Stimulated activated CD4-positive, alpha-beta T cell treated with anti-CD3 and anti-CD28 coated beads, Interleukin-12 subunit alpha, Interleukin-12 subunit beta, amount 100 ng/mL, for 4 hours (primary cell): ENCODE measurements at regions not wholly inside any gene's neighbourhood (a gene's known extent, or its start where the extent isn't known, plus 50 kb on each side); places are given as distances from the start of the nearest gene placed in this dataset.

Experiments used
- DNase-seq: peaks from one replicate; pipeline ENCODE4 v3.0.0-alpha.2; 2020

DNA sequence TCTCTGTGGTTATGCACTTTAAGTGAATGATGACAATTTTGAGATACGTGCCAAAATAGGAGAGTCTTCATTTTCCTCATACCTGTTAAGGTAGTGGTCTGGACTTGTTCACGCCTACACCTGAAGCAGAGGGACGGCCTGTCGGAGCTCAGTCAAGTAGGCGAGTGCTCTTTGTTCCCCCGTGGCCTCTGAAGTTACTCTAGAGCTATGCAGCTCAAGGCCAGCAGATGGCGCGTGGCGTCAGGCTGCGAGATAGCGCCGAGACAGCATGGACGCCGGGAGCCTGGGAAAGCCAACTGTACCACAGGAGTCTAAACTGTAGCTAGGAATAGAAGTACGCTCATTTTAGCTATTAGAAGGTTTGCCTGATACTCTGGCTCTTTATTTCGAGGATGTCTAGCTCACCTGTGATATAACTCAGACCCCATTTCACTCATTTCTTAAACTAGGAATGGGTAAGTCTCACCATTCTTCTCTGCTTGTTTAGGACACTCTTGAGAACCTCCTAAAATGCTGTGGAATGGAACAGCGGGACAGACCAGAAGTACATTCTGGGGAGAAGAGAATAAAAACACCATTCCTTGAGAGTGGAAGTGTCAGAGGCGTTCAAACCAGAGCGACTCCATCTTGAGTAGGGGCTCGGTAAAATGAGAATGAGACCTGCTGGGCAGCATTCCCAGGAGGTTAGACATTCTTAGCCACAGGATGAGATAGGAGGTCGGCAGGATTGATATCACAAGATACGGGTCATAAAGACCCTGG, 267.4 kb upstream of the HMGA2 start:
- peak; percentile 61 for DNase-seq

DNA sequence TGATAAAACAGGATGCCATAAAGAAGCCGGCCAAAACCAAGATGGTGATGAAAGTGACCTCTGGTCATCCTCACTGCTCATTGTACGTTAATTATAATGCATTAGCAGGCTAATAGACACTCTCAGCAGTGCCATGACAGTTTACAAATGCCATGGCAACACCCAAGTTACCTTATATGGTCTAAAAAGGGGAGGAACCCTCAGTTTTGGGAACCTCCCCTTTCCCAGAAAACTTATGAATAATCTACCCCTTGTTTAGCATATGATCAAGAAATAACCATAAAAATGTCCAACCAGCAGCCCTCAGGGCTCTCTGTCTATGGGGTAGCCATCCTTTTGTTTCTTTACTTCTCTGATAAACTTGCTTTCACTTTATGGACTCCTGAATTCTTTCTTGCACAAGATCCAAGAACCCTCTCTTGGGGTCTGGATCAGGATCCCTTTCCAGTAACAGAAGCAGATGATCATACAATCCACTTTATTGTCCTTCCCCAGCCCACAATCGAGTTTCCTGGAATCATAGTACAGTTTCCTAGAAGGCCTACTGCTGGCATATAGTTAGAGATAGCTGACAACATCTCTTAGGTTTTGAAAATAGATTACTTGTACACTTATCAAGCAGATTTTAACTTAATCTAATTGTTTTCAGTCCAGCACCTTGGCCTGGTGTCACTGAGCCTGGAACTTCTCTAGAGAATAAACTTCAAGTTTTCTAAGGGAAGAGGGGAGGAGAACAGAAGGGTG, 266.7 kb upstream of the HMGA2 start:
- DNase-seq = no peak

DNA sequence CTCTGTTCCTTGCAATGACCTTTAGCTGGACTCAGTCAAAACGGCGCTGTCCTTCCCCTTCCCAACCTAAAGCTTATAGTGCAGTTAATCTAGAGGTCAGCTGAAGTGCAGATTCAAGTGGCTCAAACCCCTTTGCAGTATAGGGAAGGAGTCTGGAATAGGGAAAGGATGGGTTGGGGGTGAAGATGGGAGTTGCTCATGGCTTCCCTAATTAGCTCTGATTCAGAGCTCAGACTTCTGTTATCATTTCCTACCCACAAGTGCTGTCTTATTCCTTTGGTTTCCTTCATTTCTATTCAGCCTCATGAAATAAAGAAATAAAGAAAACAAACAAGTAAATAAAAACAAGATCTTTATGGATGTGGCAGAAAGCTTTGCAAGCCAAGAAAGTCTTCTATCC, 264.0 kb upstream of the HMGA2 start:
- no peak for DNase-seq

DNA sequence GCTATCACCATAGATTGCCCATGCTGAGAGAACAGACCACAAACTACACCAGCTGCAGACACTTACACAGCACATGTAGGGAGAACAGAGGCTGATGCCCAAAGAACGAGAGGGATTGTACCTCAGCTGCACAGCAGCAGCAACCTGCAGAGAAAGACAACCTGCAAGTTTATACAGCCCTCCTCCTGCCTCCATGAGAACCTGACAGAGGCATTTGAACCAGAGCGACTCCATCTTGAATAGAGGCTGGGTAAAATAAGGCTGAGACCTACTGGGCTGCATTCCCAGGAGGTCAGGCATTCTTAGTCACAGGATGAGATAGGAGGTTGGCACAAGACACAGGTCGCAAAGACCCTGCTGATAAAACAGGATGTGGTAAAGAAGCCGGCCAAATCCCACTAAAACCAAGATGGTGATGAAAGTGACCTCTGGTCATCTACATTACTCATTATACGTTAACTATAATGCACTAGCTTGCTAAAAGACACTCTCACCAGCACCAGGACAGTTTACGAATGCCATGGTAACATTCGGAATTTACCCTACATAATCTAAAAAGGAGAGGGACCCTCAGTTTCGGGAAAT, 262.4 kb upstream of the HMGA2 start:
- no peak for DNase-seq

DNA sequence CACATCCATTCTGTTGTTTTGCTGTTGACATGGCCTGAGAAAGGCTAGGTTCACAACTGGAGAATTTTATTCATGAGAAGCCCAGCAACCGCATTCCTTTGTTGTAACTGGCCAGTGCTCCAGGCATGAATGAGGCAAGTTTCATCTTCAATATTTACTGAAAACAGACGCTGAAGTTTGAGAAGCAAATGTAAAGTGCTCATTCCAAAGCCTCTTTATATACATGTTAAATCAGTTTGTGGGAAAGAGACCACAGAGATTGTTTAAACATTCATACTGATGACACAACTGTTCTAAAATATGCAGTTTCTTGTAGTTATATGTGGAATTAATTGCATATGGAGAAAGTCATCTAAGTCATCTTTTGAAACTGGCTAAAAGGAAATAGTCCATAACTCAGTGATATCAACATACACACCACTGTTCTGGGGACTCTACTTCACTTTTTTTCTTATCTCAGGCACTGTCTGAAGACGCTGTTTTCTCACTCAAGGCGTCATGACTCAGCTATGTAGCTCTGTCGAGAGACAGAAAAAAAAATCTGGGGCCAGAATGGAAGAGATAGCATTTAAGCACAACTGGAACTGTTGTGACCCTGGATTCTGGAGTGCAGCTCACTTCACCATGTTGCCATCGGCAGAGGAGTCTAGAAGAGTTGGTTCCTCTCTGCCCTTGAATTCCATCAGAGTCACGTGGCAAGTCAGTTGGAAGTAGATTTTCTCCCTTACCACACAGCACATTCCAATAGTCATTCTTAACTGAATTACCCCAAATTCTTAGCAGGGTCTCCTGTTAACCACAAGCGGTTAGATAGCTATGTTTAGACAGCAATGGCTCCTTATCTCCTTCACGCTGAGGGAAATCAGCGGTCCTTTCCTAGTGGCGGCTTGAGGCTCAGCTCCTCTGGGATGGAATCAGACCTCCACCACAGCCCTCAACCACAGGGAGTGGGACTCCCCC, 258.4 kb upstream of the HMGA2 start:
- DNase-seq = no peak

GRCh38 chr12:65566751-65567150, 257.5 kb upstream of the HMGA2 start:
- DNase-seq = no peak

DNA sequence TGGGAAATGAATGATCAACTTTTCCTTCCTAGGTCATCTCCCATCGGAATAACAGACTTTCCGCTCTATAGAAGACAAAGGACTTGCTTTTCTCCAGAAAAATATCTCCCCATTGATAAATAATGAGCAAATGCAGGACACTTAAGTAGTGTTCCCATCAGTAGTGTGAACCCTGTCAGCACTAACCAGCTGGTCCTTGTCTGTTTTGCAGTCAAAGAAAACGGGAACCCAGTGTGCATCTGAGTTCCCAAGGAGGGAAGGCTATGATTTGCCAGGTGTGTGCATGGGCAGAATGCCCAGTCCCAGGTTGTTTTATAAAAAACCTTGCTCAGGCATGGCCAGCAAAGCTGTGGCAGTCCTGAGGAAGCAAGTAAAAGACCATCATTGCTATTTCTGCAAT, 256.5 kb upstream of the HMGA2 start:
- DNase-seq = no peak

GRCh38 chr12:65568517-65568916, 255.8 kb upstream of the HMGA2 start:
- no peak for DNase-seq

GRCh38 chr12:65570451-65571130, 253.7 kb upstream of the HMGA2 start:
- no peak for DNase-seq

- no peak for DNase-seq
Observed at GRCh38 chr12:65574867-65575266, 249.4 kb upstream of the HMGA2 start.

GRCh38 chr12:65584016-65584415, 240.3 kb upstream of the HMGA2 start:
- DNase-seq = no peak

- no peak for DNase-seq
Observed at GRCh38 chr12:65585648-65586602, 238.4 kb upstream of the HMGA2 start.

GRCh38 chr12:65586796-65587195, 237.5 kb upstream of the HMGA2 start:
- DNase-seq = no peak

DNA sequence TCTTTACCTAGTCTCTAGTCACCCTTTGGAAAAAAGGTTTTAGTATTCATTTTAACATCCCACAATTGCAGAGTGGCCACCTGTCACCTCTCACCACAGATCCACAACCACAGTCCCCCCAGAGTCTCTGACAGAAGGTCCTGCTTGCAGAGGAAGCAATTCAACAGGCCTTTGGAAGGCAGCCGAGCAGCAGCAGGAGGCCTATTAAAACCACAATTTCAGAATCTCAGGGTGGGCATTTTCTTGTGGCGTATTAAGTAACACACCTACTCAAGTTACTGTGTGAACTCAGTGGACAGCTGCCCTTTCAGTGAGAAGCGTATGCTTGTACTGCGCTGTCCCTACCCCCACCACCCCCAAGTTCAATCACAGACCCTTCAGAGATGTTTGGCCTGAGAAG, 234.0 kb upstream of the HMGA2 start:
- DNase-seq = no peak

- no peak for DNase-seq
Observed at GRCh38 chr12:65592416-65592815, 231.9 kb upstream of the HMGA2 start.

DNA sequence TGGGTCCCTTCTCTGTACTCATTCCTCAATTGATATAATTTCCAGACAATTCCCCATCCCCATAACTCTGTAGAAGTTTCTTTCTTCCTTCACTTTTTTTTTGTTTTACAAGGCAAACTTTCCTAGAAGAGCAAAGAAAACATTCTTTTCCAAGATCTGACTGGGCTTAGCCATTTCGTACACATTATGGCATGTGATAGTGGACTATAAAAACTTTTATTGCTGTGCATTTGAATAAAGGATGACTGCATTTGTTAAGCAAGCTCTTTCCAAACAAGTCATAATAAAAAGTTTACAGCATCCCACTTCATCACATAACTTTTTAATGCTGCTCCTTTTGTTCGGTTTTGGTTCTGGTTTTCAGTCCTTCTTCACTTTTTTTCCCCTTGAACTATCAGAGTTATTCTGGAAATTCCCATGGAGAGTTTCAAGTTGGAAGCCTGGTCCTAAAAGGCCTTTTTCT, 231.0 kb upstream of the HMGA2 start:
- no peak for DNase-seq

- no peak for DNase-seq
Observed at GRCh38 chr12:65594409-65594808, 229.9 kb upstream of the HMGA2 start.

- DNase-seq = no peak
Observed at GRCh38 chr12:65595016-65595560, 229.2 kb upstream of the HMGA2 start.

- DNase-seq = no peak
Observed at GRCh38 chr12:65596514-65597091, 227.7 kb upstream of the HMGA2 start.

DNA sequence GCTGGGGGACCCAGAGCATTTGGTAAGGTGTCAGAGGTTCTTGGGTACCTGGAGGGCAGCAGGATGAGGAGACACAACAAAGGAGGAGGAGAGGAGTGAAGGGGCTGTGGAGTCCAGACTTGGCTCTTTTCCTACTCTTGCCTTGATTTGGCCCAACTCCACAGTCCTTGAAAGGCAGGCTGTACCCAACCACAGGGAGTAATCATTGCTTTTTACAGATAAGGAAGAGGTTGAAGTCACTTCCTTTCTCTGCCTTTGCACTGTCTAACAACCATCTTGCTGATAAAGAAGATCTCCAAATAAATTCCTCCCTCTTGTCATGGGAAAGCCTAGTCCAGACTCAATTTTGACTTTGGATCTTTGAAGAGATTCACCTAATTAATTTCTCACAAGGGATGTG, 226.8 kb upstream of the HMGA2 start:
- no peak for DNase-seq
